ENCODE measurements at regions not wholly inside any gene's neighbourhood (a gene's known extent, or its start where the extent isn't known, plus 50 kb on each side); places are given as distances from the start of the nearest gene placed in this dataset.

- H3K27ac Mint-ChIP-seq: no peak overlapping the region
- DNase-seq: no peak
Observed at GRCh38 chr3:124229420-124229819, 237.5 kb upstream of the ROPN1 start.

GRCh38 chr3:124229836-124230235, 237.9 kb upstream of the ROPN1 start:
- H3K27me3 Mint-ChIP-seq: peaks cover 29 to 40% of the 10 kb centered on the region in 2 donors
- peaks cover 0 to 2% of the 10 kb centered on the region in 2 donors for H3K4me1 Mint-ChIP-seq (ENCODE audit: low read depth in 2 of 2)
- DNase-seq (no peak), ATAC-seq (replicated peaks) (no peak)
- peaks cover 2% of the 10 kb centered on the region for H3K36me3 Mint-ChIP-seq (ENCODE audit: insufficient read depth)
- no peak overlapping the region for H3K27ac Mint-ChIP-seq
- peaks cover 5 to 6% of the 10 kb centered on the region in 2 donors for H3K9me3 Mint-ChIP-seq
- no peak overlapping the region for H3K4me3 Mint-ChIP-seq

More at GRCh38 chr3:124229420-124229819, 237.5 kb upstream of the ROPN1 start:
- Mint-ChIP-seq H3K9me3 (peaks cover 5 to 6% of the 10 kb centered on the region in 2 donors), H3K36me3 (ENCODE audit: insufficient read depth) (no peaks in the 10 kb centered on the region), H3K27me3 (peaks cover 25 to 36% of the 10 kb centered on the region in 2 donors), H3K4me3 (no peak overlapping the region), H3K4me1 (ENCODE audit: low read depth in 2 of 2) (no peaks in the 10 kb centered on the region)
- ATAC-seq (replicated peaks): no peak

- DNase-seq (no peak), ATAC-seq (replicated peaks) (no peak)
- H3K4me1 Mint-ChIP-seq (ENCODE audit: low read depth in 2 of 2): peaks cover 0 to 2% of the 10 kb centered on the region in 2 donors
- H3K9me3 Mint-ChIP-seq: peaks cover 5 to 6% of the 10 kb centered on the region in 2 donors
- H3K27ac Mint-ChIP-seq: no peak overlapping the region
- peaks cover 31 to 46% of the 10 kb centered on the region in 2 donors for H3K27me3 Mint-ChIP-seq
- no peak overlapping the region for H3K4me3 Mint-ChIP-seq
- H3K36me3 Mint-ChIP-seq (ENCODE audit: insufficient read depth): peaks cover 4% of the 10 kb centered on the region
Observed at GRCh38 chr3:124230432-124230831, 238.5 kb upstream of the ROPN1 start.

GRCh38 chr3:124230998-124231397, 239.1 kb upstream of the ROPN1 start:
- Mint-ChIP-seq H3K27me3 (peaks cover 31 to 51% of the 10 kb centered on the region in 2 donors), H3K36me3 (ENCODE audit: insufficient read depth) (peaks cover 4% of the 10 kb centered on the region), H3K4me3 (no peak overlapping the region), H3K27ac (no peak overlapping the region), H3K9me3 (peaks cover 5 to 6% of the 10 kb centered on the region in 2 donors), H3K4me1 (ENCODE audit: low read depth in 2 of 2) (peaks cover 0 to 2% of the 10 kb centered on the region in 2 donors)
- no peak for DNase-seq
- no peak for ATAC-seq (replicated peaks)

- Mint-ChIP-seq H3K36me3 (ENCODE audit: insufficient read depth) (peaks cover 4% of the 10 kb centered on the region), H3K27ac (no peak overlapping the region), H3K4me1 (ENCODE audit: low read depth in 2 of 2) (peaks cover 0 to 2% of the 10 kb centered on the region in 2 donors), H3K4me3 (no peak overlapping the region), H3K27me3 (peaks cover 38 to 51% of the 10 kb centered on the region in 2 donors), H3K9me3 (peaks cover 0 to 4% of the 10 kb centered on the region in 2 donors)
- ATAC-seq (replicated peaks) (no peak), DNase-seq (no peak)
Observed at GRCh38 chr3:124234852-124235252, 242.9 kb upstream of the ROPN1 start.

- DNase-seq (no peak), ATAC-seq (replicated peaks) (no peak)
- peaks cover 33 to 51% of the 10 kb centered on the region in 2 donors for H3K27me3 Mint-ChIP-seq
- H3K4me1 Mint-ChIP-seq (ENCODE audit: low read depth in 2 of 2): peaks cover 0 to 2% of the 10 kb centered on the region in 2 donors
- H3K36me3 Mint-ChIP-seq (ENCODE audit: insufficient read depth): peaks cover 4% of the 10 kb centered on the region
- H3K4me3 Mint-ChIP-seq: no peak overlapping the region
- H3K9me3 Mint-ChIP-seq: peaks cover 0 to 3% of the 10 kb centered on the region in 2 donors
- H3K27ac Mint-ChIP-seq: no peak overlapping the region
Observed at GRCh38 chr3:124235446-124235845, 243.5 kb upstream of the ROPN1 start.

GRCh38 chr3:124243177-124243859, 251.4 kb upstream of the ROPN1 start:
- Mint-ChIP-seq H3K27ac (no peak overlapping the region), H3K9me3 (peaks cover 2 to 7% of the 10 kb centered on the region in 2 donors), H3K27me3 (peaks cover 11% of the 10 kb centered on the region in 2 donors), H3K4me3 (no peak overlapping the region), H3K4me1 (ENCODE audit: low read depth in 2 of 2) (no peaks in the 10 kb centered on the region), H3K36me3 (ENCODE audit: insufficient read depth) (no peaks in the 10 kb centered on the region)
- ATAC-seq (replicated peaks): no peak
- DNase-seq: no peak

GRCh38 chr3:124246376-124246775, 254.5 kb upstream of the ROPN1 start:
- Mint-ChIP-seq H3K4me3 (no peak overlapping the region), H3K9me3 (peaks cover 2 to 7% of the 10 kb centered on the region in 2 donors), H3K36me3 (ENCODE audit: insufficient read depth) (no peaks in the 10 kb centered on the region), H3K27me3 (peaks cover 25 to 28% of the 10 kb centered on the region in 2 donors), H3K27ac (no peak overlapping the region), H3K4me1 (ENCODE audit: low read depth in 2 of 2) (peaks cover 0 to 4% of the 10 kb centered on the region in 2 donors)
- ATAC-seq (replicated peaks) (no peak), DNase-seq (no peak)

GRCh38 chr3:124246949-124247348, 255.0 kb upstream of the ROPN1 start:
- Mint-ChIP-seq H3K9me3 (peaks cover 2 to 7% of the 10 kb centered on the region in 2 donors), H3K36me3 (ENCODE audit: insufficient read depth) (no peaks in the 10 kb centered on the region), H3K27me3 (peaks cover 24 to 28% of the 10 kb centered on the region in 2 donors), H3K27ac (no peak overlapping the region), H3K4me1 (ENCODE audit: low read depth in 2 of 2) (peaks cover 0 to 4% of the 10 kb centered on the region in 2 donors), H3K4me3 (no peak overlapping the region)
- DNase-seq (no peak), ATAC-seq (replicated peaks) (no peak)

- Mint-ChIP-seq H3K36me3 (ENCODE audit: insufficient read depth) (no peaks in the 10 kb centered on the region), H3K27ac (no peak overlapping the region), H3K4me1 (ENCODE audit: low read depth in 2 of 2) (peaks cover 0 to 4% of the 10 kb centered on the region in 2 donors), H3K9me3 (no peaks in the 10 kb centered on the region), H3K4me3 (no peak overlapping the region), H3K27me3 (peaks cover 19 to 26% of the 10 kb centered on the region in 2 donors)
- ATAC-seq (replicated peaks): no peak
- no peak for DNase-seq
Observed at GRCh38 chr3:124248471-124249028, 256.6 kb upstream of the ROPN1 start.

- ATAC-seq (replicated peaks) (no peak), DNase-seq (no peak)
- peaks cover 0 to 4% of the 10 kb centered on the region in 2 donors for H3K4me1 Mint-ChIP-seq (ENCODE audit: low read depth in 2 of 2)
- peaks cover 19 to 28% of the 10 kb centered on the region in 2 donors for H3K27me3 Mint-ChIP-seq
- H3K4me3 Mint-ChIP-seq: no peak overlapping the region
- no peaks in the 10 kb centered on the region for H3K36me3 Mint-ChIP-seq (ENCODE audit: insufficient read depth)
- H3K27ac Mint-ChIP-seq: no peak overlapping the region
- H3K9me3 Mint-ChIP-seq: no peaks in the 10 kb centered on the region
Observed at GRCh38 chr3:124249038-124249437, 257.1 kb upstream of the ROPN1 start.

- no peak overlapping the region for H3K27ac Mint-ChIP-seq
- H3K36me3 Mint-ChIP-seq (ENCODE audit: insufficient read depth): no peaks in the 10 kb centered on the region
- peaks cover 0 to 4% of the 10 kb centered on the region in 2 donors for H3K4me1 Mint-ChIP-seq (ENCODE audit: low read depth in 2 of 2)
- no peak for DNase-seq
- H3K4me3 Mint-ChIP-seq: no peak overlapping the region
- H3K9me3 Mint-ChIP-seq: no peaks in the 10 kb centered on the region
- H3K27me3 Mint-ChIP-seq: peaks cover 19 to 28% of the 10 kb centered on the region in 2 donors
- ATAC-seq (replicated peaks): no peak
Observed at GRCh38 chr3:124250053-124250452, 258.1 kb upstream of the ROPN1 start.

GRCh38 chr3:124256156-124256555, 264.2 kb upstream of the ROPN1 start:
- Mint-ChIP-seq H3K27ac (no peak overlapping the region), H3K36me3 (ENCODE audit: insufficient read depth) (no peaks in the 10 kb centered on the region), H3K27me3 (peaks cover 2 to 17% of the 10 kb centered on the region in 2 donors), H3K9me3 (no peaks in the 10 kb centered on the region), H3K4me1 (ENCODE audit: low read depth in 2 of 2) (no peaks in the 10 kb centered on the region), H3K4me3 (no peak overlapping the region)
- no peak for ATAC-seq (replicated peaks)
- DNase-seq: no peak

GRCh38 chr3:124256599-124256998, 264.7 kb upstream of the ROPN1 start:
- H3K4me3 Mint-ChIP-seq: no peak overlapping the region
- H3K36me3 Mint-ChIP-seq (ENCODE audit: insufficient read depth): no peaks in the 10 kb centered on the region
- H3K9me3 Mint-ChIP-seq: no peaks in the 10 kb centered on the region
- ATAC-seq (replicated peaks) (no peak), DNase-seq (no peak)
- H3K4me1 Mint-ChIP-seq (ENCODE audit: low read depth in 2 of 2): no peaks in the 10 kb centered on the region
- no peak overlapping the region for H3K27ac Mint-ChIP-seq
- H3K27me3 Mint-ChIP-seq: peaks cover 5 to 17% of the 10 kb centered on the region in 2 donors
